ENCODE measurements at regions not wholly inside any gene's neighbourhood (a gene's known extent, or its start where the extent isn't known, plus 50 kb on each side); places are given as distances from the start of the nearest gene placed in this dataset.
"Not testable (repeated sequence)": the region's sequence is repeated elsewhere in the genome, so short reads cannot be mapped to it uniquely, and the experiment has no call there.

- H3K27ac ChIP-seq, result no peak overlapping the region
- H3K9ac ChIP-seq (ENCODE audit: insufficient read length), result no peak overlapping the region
- TF ChIP-seq FOXP2 (optimal IDR thresholded peaks at IDR 0.05; ENCODE audit: control extremely low read depth, extremely low read length, insufficient read depth) (no peak), POLR2AphosphoS5 (IDR thresholded peaks at IDR 0.05; ENCODE audit: borderline replicate concordance, low read depth, low read length) (no peak), EZH2 (IDR thresholded peaks at IDR 0.05) (no peak)
- no peaks in the 10 kb centered on the region for H3K36me3 ChIP-seq (ENCODE audit: insufficient read depth, low read length)
- DNase-seq (ENCODE audit: low read depth, low spot score), result no peak
- no peaks in the 10 kb centered on the region for H3K9me3 ChIP-seq (ENCODE audit: low read depth, low read length)
- H3K4me3 ChIP-seq, result no peak overlapping the region
These were observed 194.0 kb upstream of the RBBP8 start for GRCh38 chr18:22739061-22739642.

DNA sequence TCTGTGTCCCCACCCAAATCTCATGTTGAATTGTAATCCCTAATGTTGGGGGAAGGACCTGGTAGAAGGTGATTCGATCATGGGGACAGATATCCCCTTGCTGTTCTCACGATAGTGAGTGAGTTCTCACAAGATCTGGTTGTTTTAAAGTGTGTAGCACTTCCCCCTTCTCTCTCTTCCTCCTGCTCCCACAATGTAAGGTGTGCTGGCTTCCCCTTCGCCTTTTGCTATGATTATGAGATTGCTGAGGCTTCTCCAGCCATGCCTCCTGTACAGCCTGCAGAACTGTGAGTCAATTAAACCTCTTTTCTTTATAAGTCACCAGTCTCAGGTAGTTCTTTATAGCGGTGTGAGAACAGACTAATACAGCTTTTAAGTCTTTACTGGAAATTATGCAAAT, 193.3 kb upstream of the RBBP8 start:
- DNase-seq (ENCODE audit: low read depth, low spot score), result no peak
- no peak overlapping the region for H3K27ac ChIP-seq
- TF ChIP-seq EZH2 (IDR thresholded peaks at IDR 0.05) (no peak), FOXP2 (optimal IDR thresholded peaks at IDR 0.05; ENCODE audit: control extremely low read depth, extremely low read length, insufficient read depth) (no peak)

DNA sequence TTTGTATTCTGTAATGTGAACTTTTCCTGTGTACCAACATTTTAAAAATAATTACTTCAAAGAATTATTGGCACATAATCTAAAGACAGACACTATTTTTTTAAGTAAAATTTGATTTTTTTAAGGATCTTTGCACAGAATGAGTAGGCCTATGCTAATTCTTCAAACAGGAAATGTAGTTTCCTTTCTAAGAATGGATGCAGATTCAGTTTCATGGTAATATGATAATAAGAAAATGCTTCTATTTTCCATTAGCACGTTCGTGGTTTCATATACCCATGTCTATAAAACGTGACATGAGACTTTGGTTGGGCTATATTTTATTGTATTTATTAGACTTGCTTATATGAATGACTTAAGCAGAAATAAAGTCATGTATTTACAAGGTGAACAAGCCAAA, 191.8 kb upstream of the RBBP8 start:
- no peak overlapping the region for H3K4me3 ChIP-seq
- DNase-seq (ENCODE audit: low read depth, low spot score), result no peak
- H3K9me3 ChIP-seq (ENCODE audit: low read depth, low read length), result no peaks in the 10 kb centered on the region
- H3K27ac ChIP-seq, result no peak overlapping the region
- H3K9ac ChIP-seq (ENCODE audit: insufficient read length), result no peak overlapping the region
- H3K36me3 ChIP-seq (ENCODE audit: insufficient read depth, low read length), result no peaks in the 10 kb centered on the region
- TF ChIP-seq EZH2 (IDR thresholded peaks at IDR 0.05) (no peak), POLR2AphosphoS5 (IDR thresholded peaks at IDR 0.05; ENCODE audit: borderline replicate concordance, low read depth, low read length) (no peak), FOXP2 (optimal IDR thresholded peaks at IDR 0.05; ENCODE audit: control extremely low read depth, extremely low read length, insufficient read depth) (no peak)

More for the DNA sequence above, 193.3 kb upstream of the RBBP8 start:
- no peak overlapping the region for H3K9ac ChIP-seq (ENCODE audit: insufficient read length)
- no peaks in the 10 kb centered on the region for H3K9me3 ChIP-seq (ENCODE audit: low read depth, low read length)
- no peaks in the 10 kb centered on the region for H3K36me3 ChIP-seq (ENCODE audit: insufficient read depth, low read length)
- H3K4me3 ChIP-seq, result no peak overlapping the region

DNA sequence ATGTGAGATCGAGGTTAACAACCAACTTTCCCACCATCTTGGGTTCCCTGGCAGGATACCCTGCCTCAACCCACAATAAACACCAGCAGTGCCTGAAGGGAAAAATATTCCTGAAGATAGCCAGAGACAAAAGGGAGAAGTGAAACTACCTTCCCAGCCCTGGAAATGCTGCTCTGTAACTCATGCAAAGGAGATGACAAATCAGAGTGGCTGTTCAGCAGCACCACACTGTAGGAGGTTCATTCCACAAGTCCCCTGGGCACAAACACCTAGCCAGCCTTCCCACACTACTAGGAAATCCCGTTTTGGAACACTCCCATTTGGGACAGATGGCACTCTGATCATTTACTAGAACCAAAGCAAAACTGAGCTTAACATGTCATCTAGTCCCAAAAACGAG, 190.7 kb upstream of the RBBP8 start:
- H3K27ac ChIP-seq, result no peak overlapping the region
- no peaks in the 10 kb centered on the region for H3K9me3 ChIP-seq (ENCODE audit: low read depth, low read length)
- no peaks in the 10 kb centered on the region for H3K36me3 ChIP-seq (ENCODE audit: insufficient read depth, low read length)
- TF ChIP-seq EZH2 (IDR thresholded peaks at IDR 0.05) (no peak), FOXP2 (optimal IDR thresholded peaks at IDR 0.05; ENCODE audit: control extremely low read depth, extremely low read length, insufficient read depth) (no peak), POLR2AphosphoS5 (IDR thresholded peaks at IDR 0.05; ENCODE audit: borderline replicate concordance, low read depth, low read length) (no peak)
- no peak for DNase-seq (ENCODE audit: low read depth, low spot score)
- no peak overlapping the region for H3K9ac ChIP-seq (ENCODE audit: insufficient read length)
- H3K4me3 ChIP-seq, result no peak overlapping the region

GRCh38 chr18:22745966-22746365, 187.2 kb upstream of the RBBP8 start:
- no peaks in the 10 kb centered on the region for H3K36me3 ChIP-seq (ENCODE audit: insufficient read depth, low read length)
- no peak for TF ChIP-seq POLR2AphosphoS5 (IDR thresholded peaks at IDR 0.05; ENCODE audit: borderline replicate concordance, low read depth, low read length)
- TF ChIP-seq EZH2 (IDR thresholded peaks at IDR 0.05), result no peak
- no peak for TF ChIP-seq FOXP2 (optimal IDR thresholded peaks at IDR 0.05; ENCODE audit: control extremely low read depth, extremely low read length, insufficient read depth)
- no peak for DNase-seq (ENCODE audit: low read depth, low spot score)

DNA sequence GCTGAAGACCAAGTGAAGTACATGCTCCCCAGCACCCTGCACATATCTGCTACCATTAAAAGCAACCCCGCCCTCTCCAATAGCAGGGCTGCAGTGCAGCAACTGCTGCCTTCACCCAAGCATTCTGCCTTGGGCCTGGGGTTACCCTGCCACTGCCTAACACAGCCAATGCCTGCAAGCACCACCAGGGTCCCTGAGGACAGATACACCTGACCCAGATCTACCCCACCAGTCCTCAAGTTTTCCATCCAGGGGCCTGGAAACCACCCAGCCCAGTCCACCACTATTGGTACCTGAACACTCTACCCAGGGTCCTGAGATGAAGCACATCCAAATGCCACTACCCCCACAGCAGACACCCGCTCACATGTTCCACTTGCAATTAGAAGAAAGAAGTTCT, 181.1 kb upstream of the RBBP8 start:
- no peak for DNase-seq (ENCODE audit: low read depth, low spot score)

More at GRCh38 chr18:22745966-22746365, 187.2 kb upstream of the RBBP8 start:
- H3K27ac ChIP-seq, result no peak overlapping the region
- no peaks in the 10 kb centered on the region for H3K9me3 ChIP-seq (ENCODE audit: low read depth, low read length)
- H3K9ac ChIP-seq (ENCODE audit: insufficient read length), result no peak overlapping the region
- H3K4me3 ChIP-seq, result no peak overlapping the region

DNA sequence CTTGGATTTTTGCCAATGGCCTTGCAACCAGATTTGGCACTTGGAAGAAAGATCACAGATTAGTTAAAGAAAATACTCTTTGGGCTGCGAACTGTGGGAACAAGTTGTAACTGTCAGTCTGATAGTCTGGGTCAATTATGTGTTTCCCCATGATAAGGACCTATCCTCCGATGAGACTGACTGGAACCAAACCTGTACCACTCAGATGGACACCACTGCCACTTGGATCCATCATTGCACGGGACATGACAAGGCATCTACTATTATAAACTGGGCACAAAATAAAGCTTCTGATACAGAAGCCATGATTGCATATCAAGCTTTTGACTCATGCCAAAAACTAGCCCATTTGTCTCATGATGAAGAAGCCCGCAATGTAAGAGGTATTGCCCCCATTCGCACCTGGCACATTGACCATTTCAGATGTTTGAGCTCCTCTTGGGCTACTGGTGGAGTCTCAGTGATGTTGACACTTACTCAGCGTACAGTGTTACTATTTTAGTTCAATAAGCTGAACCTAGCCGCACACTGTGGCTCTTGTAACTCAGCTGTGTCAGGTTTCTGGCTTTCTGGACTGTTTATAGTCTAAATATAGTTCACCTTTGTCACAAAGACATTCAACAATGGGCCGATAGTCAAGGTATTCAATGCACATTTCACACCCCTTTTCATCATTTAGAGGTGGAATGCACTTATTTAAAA, 179.8 kb upstream of the RBBP8 start:
- Histone ChIP-seq H3K9me3 (ENCODE audit: low read depth, low read length) (no peaks in the 10 kb centered on the region), H3K27ac (no peak overlapping the region), H3K4me3 (no peak overlapping the region), H3K36me3 (ENCODE audit: insufficient read depth, low read length) (no peaks in the 10 kb centered on the region), H3K9ac (ENCODE audit: insufficient read length) (no peak overlapping the region)
- no peak for TF ChIP-seq POLR2AphosphoS5 (IDR thresholded peaks at IDR 0.05; ENCODE audit: borderline replicate concordance, low read depth, low read length)
- no peak for TF ChIP-seq FOXP2 (optimal IDR thresholded peaks at IDR 0.05; ENCODE audit: control extremely low read depth, extremely low read length, insufficient read depth)
- TF ChIP-seq EZH2 (IDR thresholded peaks at IDR 0.05), result no peak
- no peak for DNase-seq (ENCODE audit: low read depth, low spot score)

More for the DNA sequence above, 181.1 kb upstream of the RBBP8 start:
- no peaks in the 10 kb centered on the region for H3K9me3 ChIP-seq (ENCODE audit: low read depth, low read length)
- TF ChIP-seq FOXP2 (optimal IDR thresholded peaks at IDR 0.05; ENCODE audit: control extremely low read depth, extremely low read length, insufficient read depth) (no peak), EZH2 (IDR thresholded peaks at IDR 0.05) (no peak), POLR2AphosphoS5 (IDR thresholded peaks at IDR 0.05; ENCODE audit: borderline replicate concordance, low read depth, low read length) (no peak)
- H3K27ac ChIP-seq, result no peak overlapping the region
- no peak overlapping the region for H3K4me3 ChIP-seq
- no peak overlapping the region for H3K9ac ChIP-seq (ENCODE audit: insufficient read length)
- H3K36me3 ChIP-seq (ENCODE audit: insufficient read depth, low read length), result no peaks in the 10 kb centered on the region

GRCh38 chr18:22764005-22764404, 169.1 kb upstream of the RBBP8 start:
- not testable (repeated sequence) for H3K27ac ChIP-seq; H3K9me3 ChIP-seq (ENCODE audit: low read depth, low read length); DNase-seq (ENCODE audit: low read depth, low spot score); H3K9ac ChIP-seq (ENCODE audit: insufficient read length); H3K4me3 ChIP-seq; H3K36me3 ChIP-seq (ENCODE audit: insufficient read depth, low read length)

- no peak for DNase-seq (ENCODE audit: low read depth, low spot score)
- Histone ChIP-seq H3K4me3 (no peak overlapping the region), H3K9me3 (ENCODE audit: low read depth, low read length) (no peaks in the 10 kb centered on the region), H3K36me3 (ENCODE audit: insufficient read depth, low read length) (no peaks in the 10 kb centered on the region), H3K27ac (no peak overlapping the region), H3K9ac (ENCODE audit: insufficient read length) (no peak overlapping the region)
- TF ChIP-seq POLR2AphosphoS5 (IDR thresholded peaks at IDR 0.05; ENCODE audit: borderline replicate concordance, low read depth, low read length) (no peak), EZH2 (IDR thresholded peaks at IDR 0.05) (no peak)
These were observed 167.2 kb upstream of the RBBP8 start for GRCh38 chr18:22765896-22766295.
